DMS153 (cell line): ENCODE measurements at regions not wholly inside any gene's neighbourhood (a gene's known extent, or its start where the extent isn't known, plus 50 kb on each side); places are given as distances from the start of the nearest gene placed in this dataset.

ENCODE experiments used
- DNase-seq: peaks from one replicate; lab custom pipeline; 2025; lab: John Stamatoyannopoulos, UW

DNA sequence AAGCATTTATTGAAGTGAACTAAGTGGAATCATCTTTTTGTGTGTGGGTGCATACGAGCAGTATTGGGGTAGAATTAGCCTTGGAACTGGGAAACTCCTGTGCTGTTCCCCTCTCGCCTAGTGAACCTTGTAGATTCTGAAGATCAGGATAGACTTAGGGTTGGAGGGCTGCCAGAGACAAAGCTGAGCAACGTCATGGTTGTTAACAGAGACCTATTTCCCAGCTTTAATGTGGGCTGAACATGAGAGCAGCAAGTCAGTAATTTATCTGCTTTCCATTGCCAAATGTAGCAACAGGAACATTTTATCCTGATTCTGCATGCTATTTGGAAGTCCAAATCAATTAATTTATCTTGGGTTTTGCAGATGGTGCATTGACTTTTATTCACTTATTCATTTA lies 246.6 kb downstream of the IL20RB start:
- no peak for DNase-seq

DNA sequence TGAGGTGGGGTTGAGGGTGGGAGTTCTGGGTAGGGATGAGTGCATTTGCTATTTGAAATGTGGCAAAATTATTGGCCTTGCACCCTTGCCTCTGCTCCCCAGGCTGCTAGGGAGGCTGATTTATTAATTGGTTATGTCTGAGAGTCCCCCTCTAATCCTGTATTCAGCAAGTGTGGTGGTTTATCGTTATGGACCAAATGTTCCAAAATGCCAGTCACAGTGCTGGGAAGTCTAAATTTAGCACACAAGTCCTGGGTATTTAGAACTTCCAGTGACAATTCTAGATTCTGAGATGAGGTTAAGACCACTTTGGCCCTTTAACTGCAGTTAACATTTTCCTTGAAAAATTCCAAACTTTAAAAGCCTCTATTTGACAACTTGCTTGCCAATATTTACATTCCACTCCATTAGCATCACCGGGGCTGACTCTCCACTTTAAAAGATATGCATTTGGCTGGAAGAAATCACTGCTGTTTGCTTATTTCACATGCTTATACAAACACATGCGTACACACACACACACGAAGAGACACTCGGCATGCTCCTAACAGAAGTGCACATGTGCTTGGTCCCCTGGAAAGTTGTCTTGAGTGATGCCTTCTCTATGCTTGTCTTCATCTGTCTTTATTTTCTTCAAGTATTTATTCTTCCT lies 247.7 kb downstream of the IL20RB start:
- no peak for DNase-seq

DNA sequence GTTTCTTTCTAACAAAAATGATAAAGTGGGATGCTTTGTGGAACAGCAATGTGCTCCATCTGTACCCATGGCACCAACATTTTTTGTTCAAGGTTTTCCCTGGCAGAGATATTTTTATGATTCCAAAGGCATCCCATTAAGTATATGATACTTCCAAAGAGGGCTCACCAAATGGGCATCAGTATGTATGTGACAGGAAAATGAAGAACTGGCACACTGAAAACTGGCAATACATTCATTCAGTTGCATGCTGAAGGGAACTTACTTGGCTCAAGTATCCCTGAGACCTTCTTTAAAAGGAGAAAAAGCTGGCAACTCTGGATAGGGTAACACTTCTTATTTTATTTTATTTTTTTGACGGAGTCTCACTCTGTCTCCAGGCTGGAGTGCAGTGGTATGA lies 249.8 kb downstream of the IL20RB start:
- no peak for DNase-seq

DNA sequence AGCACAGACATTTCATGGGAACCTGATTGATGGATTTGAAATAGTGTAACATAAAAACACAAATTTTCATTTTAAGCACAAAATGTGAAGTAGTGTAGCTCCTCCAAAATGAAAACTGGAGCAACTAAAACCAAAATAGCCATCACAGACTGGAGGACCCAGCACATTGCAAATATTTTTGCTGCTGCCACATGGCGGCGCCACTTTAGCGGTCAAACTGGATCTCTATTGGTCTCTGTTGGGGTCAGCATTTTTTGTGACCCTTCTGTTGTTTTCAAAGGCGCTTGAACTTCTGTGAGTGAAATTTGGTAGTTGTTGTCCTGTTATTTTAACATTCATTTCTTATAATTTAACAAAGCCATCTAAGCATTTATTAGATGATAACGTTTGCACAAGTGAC lies 259.9 kb downstream of the IL20RB start:
- no peak for DNase-seq

DNA sequence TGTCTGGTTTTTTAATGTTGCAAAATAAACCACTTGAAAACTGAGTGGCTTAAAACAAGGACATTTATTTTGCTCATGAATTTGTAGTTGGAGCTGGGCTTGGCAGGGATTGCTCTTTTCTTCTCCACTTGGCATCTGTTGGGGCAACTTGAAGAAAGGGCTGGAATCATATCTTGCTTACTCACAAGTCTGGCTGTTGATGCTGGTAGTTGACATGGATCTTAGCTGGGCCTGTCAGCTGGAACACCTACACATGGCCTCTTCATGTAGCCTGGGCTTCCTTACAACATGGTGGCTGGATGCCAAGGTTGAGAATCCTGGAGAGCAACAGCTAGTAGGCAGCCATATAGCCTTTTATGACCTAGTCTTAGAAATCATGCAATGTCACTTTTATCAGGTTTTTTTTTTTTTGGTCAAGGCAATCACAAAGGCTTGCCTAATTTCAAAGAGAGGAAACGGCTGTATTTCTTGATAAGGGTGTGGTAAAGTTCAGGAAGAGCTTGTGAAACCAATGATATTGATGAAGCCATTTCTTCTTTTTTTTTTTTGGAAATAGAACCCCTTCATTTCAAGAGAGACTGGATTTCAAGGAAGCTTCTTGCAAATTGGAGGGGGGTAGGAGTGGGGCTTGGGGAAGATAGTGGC lies 262.1 kb downstream of the IL20RB start:
- no peak for DNase-seq

DNA sequence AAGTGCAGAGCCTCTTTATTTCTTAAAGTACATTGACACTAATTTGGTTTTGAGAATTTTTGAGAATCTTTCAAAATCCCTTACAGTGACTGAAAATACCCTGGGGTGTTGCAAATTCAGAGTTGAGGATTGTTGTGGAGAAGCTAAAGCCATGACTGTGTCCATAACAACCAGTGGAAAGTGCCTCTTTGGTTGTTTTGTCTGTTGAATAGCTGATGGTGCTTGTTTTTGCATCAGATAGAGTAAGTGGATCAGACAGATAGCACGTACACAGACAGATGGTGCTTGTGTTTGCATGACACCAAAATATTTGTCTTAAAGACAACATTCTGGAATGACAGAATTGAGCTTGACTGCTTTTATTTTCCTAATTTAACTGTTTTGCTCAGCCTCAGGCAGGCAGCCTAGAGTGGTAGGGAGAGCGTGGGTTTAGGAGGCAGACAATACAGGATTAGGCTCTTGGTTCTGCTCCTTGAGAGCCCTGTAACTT lies 265.0 kb downstream of the IL20RB start:
- no peak for DNase-seq

DNA sequence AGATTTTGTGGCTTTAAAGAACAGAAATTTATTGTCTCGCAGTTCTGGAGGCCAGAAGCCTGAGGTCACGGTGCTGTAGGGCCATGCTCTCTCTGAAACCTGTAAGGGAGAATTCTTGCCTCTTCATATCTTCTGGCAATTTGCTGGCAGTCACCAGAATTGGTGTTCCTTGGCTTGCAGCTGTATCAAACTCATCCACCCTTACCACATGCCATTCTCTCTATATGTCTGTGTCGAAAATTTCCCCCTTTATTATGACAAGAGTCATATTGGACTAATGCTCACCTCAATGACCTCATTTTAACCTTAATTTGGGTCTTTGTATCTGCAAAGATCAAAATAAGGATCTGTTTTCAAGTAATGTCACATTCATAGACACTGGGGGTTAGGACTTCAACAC lies 266.7 kb downstream of the IL20RB start:
- DNase-seq = no peak

DNA sequence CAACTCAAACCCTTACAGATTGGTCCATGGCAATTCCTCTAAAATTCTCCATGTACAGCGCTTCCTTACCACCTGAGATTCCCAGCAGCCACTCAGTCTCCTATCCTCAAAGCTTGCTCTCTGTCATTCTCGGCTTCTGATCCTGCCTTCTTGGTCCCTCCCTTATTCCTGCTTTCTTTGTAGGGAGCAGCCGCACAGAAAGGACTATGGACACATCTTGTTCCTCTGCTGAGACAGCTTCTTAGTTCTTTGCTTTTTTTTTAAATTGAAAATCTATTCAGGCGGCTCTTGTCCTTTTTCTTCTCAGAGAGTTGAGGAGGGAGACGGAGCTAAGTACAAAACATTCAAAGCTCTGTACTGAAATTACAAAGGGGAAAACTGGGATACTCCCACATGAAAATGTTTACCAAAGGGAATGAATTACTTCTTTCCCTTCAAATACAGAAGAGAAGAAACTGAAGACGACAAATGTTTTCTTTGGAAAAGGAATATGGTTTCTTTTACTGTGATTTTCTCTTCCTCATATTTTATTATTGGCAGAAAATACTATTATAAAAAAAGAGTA lies 285.1 kb downstream of the IL20RB start:
- DNase-seq = no peak

DNA sequence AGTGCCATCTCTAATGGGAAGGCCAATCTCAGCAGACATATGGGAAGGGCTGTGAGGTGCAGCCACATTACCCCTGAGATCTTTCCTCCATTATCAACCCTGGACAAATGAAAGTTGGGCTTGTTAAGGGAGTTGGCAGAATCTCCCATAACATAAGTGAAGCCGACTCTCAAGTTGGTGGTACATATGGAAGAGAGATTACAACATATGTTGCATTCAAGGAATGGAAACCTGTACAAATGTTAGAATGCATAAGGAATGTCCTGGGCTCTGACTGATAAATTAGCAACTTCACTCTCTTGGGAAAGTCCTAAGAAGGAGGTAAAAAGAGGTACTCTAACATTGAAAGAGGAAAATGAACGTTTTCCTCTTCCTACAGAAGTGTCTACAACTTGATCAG lies 288.7 kb downstream of the IL20RB start:
- no peak for DNase-seq

DNA sequence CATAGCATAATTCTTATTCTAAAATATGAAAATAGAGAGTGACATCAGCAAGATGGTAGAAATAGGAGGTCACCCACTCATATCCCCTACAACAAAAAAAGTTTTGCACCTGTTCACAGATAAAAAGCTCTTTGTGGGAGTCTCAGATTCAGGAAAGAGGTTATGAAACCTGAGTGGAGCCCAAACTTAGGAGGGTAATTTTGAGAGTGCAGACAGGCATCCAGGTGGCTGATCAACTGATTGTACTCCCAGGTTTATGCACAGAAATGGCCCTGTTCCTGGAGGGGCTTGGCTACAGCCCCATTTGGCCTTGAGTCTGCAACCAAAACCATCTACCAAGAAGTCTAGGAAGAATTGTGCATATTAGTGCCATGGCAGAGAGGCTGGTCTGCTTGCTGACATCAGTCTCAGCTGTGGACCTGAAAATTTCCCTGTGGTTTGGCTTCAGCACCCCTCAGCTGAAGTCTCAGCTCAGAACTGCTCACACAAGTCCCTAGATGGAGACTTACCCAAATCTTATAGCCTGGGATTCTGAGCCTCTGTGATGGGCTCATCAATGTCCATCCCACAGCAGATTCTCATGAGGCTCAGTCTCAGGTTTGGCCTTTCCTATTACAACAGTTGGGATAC lies 291.6 kb downstream of the IL20RB start:
- DNase-seq = no peak

DNA sequence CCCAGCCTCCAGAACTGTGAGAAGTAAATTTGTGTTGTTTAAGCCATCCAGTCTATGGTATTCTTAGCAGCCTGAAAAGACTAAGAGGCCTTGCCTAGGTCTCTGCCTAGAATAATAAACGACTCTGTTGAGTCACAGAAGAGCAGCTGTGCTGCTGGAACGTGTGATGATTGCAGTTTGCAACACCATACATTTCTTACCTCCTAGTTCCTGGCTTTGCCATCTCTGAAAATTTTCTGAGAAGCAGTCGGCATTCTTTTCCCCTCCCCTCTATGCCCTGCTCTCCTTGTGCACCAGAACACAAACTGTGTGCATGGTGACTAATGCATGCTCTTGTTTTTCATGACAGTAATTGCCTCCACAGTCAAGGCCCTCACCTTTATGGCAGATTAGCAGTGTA lies 301.3 kb downstream of the IL20RB start:
- DNase-seq = no peak

DNA sequence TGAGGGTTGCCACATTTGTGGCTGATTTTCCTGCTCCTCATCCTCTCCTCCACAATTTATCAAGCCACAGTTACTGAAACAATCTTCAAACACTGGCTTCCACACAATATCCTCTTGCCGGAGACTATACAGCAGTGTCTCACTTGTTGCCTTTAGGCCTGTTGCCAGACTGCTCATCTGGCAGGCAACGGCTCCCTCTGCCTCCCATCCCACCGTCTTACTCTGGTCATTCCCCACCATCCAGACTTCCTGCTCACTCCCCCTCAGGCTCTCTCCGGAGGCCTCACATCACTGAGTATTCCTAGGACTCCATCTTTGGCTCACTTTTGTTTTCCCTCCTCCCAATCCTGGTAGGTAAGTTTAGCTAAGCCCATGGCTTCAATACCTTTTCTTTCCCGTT lies 301.9 kb downstream of the IL20RB start:
- DNase-seq = no peak

DNA sequence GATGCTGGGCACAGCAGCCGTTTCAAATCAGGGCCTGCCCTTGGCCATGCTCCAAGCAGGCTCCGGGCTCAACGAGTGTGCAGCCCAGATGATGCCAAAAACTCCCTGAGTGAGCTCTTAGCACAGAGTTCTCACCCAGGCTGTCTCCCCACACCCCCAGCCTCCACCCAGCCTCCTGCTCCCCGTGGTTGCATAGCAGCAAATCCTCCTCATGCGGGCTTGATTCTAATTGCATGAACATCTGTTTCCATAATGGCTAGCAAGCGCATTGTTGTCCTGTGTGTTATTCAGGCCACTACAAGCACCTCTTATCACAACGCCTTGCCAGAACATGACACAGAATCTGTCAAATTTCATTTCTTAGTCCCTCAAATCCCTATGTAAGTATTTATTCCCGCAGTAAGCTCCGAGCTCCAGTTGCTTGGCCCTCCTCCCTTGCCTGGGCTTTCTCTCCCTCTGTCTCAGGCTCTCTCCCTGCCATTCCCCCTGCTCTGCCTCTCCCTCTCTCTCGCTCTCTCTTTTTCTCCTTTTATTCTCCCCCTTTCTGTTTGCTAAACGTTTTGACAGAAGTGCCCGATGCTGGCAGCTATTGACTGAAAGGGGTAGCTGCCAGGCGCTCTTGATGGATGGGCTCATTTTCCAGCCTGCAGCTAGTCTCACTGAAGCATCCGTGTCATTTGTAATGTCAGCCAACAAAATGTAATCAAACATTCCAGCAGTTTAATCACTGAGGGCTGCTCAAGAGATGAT lies 306.5 kb downstream of the IL20RB start:
- DNase-seq = no peak

DNA sequence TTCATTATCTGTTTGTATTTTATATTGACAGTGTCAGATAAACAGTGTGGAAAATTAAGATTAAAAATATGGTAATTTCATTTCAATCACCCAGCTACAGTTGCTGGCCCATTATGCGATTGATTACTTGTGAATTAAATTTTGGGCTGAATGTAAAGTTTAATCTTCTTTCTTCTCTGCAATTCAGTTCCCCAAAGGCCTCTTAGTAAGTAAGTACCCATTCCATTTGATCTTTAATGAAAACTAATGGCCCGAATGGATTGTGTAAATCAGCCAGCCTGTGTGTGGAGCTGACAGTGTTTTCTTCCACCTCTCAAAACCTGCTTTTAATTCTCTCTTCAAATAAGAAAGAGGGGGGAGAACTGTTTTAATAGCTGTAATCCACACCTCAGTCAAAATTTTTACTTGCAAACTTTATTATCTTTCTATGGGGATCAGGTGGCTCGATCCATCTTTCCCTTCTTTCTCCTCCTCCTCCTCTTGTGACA lies 307.1 kb downstream of the IL20RB start:
- no peak for DNase-seq

DNA sequence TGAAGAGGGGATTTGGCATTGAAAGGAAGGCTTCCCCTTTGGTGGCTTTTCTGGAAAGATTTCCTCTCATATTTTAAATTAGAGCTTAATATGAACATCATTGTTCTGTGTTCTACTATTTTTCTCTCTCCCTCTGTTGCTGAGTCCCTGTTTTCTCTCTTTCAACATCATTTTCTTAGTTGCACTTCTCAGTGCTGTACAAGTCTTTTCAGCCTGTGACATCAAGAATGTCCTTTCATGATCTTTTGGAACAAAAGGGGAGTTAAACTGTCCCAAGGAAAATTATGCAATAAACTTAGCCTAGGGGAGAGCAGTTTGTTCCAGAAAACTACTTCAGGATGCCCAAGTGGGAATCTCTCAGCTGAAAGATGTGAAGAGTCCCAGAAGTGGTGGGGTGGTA lies 325.1 kb downstream of the IL20RB start:
- DNase-seq = no peak

DNA sequence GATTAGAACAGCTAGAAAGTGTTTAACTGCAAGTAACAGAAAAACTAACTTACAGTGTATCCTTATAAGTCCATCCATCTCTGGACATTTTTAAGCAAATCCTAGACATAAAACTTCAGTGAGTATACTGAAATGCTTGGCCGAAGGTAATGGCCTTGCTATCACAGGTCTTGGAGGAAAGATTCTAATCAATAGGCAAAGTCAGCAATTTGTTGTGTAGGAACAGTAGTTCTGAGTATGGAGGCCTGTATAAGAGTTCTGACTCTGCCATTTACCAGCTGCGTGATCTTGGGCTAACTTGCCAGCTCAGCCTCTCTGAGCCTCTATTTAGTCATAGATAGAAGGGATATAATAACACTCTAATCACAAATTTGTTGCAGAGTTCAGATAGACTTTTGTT lies 328.1 kb downstream of the IL20RB start:
- DNase-seq = no peak

DNA sequence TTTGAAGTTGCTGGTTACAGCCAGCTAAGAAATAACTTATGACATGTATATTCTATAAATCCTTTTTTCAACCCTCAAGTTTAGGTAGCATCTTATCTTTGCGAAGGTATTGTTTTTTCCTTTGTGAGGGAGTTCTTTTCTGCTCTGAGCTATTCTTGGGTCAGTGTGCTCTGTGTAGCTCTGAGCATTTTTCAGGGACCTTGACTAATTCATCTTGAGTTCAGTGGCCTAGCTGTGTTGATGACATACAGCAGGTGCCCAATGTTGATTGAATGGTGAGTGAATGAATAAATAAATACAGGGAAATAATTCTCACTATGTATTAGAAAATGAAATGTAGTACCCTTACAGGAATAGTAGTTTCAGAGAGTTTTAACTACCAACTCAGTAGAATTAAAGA lies 335.3 kb downstream of the IL20RB start:
- no peak for DNase-seq

DNA sequence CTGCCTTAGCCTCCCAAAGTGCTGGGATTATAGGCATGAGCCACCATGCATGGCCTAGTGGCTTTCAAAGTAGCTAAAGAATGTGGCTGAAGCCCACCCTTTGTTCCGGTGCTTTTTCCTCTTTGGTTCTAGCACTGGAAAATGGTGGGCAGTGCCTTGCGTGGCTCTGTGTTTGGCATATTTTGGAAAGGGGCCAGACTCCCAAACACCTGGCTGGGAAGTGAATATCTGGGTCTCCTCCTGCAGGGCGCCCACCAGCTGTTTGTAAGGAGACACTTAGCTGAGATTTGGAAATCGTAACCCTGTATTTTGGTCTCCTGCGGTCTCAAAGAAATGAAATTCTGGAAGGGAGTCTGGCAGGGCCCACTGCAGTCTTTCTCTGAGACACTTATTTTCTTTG lies 336.4 kb downstream of the IL20RB start:
- DNase-seq = no peak

DNA sequence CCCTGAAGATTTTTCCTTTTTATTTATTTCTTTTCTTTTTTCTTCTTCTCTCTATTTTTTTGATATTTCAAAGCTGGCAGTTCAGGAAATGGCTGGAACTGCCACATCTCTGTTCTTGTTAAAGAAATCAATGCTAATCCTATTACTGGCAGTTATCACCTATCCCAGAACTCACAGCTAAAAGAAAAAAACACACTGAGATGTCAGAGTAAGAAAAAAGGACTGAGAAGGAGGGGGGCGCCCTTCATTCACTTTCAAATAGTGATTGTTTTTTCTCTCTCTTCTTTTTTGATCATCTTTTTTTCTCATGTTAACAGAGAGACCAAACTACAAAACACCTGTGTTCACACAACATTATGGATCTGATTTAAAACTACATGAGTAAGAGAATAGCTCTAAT lies 337.1 kb downstream of the IL20RB start:
- no peak for DNase-seq

DNA sequence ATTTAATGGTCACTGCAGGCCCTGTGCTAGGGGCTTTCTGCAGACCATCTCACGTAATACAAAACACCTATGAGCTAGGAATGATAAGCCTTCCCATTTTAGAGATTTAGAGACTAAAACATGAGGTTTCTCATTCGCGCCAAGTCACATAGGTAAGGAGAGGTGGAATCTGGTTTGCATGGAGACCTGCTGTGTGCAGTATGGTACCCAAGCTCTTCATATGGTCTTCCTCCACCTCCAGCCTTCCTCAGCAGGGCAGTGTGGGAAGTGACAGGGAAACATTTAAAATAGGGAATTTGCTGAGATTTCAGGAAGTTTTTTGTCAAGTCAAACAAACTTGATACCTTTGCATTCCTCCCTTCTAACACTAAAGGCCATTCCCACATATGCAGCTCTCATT lies 337.6 kb downstream of the IL20RB start:
- no peak for DNase-seq

DNA sequence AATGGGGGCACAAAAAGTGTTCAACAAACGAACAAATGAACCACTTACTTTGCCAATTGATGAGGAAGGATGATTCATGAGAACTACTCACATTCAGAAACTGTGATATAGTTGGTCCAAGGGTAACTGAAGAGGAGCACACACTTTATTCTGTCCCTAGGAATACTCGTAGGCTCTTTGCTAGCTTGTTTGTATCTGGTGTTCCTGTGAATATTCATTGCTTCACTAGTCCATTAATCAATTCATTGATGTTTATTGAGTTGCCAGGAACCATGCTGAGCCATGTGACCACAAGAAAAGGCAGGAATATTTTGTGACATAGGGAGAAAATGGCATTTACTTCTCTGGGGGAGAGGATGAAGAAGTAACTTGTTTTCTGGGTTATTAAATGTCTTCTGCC lies 338.3 kb downstream of the IL20RB start:
- DNase-seq = no peak

DNA sequence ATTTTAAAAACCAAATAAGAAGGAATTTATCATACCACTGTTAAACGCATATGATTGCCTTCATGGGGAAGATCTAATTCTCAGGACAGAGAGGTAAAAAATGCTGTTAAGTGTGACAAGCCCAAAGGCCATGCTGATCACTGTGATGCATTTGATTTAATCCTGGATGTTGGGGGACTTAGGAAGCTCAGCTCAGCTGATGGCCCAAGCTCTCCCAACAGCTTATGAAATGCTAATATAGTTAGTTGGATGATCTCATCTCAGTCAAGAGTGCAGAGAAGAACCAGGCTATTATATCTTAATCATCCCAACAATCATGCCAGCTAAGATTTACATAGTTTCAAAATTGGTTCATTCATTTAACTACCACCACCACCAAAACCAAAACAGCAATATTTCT lies 340.0 kb downstream of the IL20RB start:
- no peak for DNase-seq
